H4 (cell line): ENCODE measurements at regions not wholly inside any gene's neighbourhood (a gene's known extent, or its start where the extent isn't known, plus 50 kb on each side); places are given as distances from the start of the nearest gene placed in this dataset.
A peak's percentile ranks its signal among the peaks of the same experiment; 100 is the strongest.

ENCODE experiments used
- DNase-seq: peaks from one replicate; pipeline ENCODE4 v3.0.0-alpha.2; 2015; ENCODE audit warnings: low spot score

DNA sequence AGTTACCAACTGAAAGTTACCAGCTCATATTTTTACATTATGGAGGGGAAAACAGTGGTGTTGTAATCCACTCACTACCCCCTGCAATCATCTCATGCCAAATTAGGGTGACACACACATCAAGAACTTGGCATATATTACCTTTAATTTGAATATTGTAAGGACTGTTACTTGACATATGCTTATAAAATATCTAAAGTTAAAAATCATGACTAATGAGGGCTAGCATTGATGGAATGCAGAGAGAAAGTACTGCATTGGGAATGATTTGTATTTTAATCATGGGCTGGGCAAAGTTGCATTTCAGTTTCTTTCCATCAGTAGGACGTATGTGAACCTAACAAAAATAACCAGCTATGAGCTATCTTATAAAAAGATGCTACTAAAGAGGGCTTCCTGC lies 517.5 kb upstream of the GRIA3 start:
- DNase-seq, result no peak

DNA sequence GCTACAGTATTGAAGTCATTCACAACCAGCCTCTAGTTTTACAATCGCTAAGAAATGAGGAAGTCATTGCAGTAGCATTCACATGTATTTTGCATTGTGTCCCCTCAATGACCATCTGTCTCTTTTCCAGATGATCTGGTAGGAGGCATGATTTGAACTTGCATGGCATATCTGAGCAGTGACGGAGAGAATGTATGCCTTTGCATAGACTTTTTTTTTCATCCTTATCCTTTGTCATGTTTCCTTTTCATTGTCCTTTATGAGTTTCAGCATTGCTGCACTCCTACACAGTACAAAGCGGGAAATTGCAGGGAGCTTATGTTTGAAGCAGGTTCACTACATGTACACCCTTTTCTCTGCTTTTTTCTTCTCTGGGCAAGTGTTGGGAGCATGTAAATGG lies 516.4 kb upstream of the GRIA3 start:
- DNase-seq, result no peak

DNA sequence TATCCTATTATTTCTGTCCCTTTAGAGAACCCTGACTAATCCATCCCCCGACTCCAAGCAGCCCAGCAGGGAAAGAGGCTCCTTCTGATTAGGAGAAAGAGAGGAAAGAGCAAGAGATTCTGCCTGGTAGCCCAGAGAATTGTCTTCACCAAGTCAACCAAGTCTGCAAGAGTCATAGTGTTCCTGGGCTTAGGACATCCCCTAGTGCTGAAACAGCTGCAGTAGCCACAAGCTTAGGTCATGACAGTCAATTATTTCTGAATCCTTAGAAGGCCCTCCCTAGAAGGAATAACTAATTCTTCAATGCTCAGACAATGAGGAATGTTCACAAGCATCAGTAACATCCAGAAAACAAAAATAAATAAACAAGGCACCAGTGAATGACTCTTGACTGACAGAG lies 480.3 kb upstream of the GRIA3 start:
- DNase-seq, result no peak

DNA sequence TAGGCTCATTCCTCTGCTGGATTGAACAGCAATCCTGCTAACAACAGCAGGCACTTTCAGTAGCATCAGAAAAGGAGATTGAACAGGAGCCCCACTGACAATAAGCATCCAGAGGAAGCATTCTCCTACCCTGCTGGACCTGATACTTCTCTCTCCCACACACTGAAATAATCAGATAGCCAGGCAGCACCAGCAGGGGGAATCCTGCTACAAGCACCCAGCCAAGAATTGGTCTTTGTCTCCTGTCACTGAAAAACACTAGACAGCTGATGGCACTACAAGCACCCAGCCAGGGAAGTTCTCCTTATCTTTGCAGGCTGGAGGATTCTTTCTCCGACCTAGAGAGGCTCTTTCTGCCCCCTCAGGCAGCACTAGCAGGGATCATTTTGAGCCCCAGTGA lies 444.3 kb upstream of the GRIA3 start:
- no peak for DNase-seq

DNA sequence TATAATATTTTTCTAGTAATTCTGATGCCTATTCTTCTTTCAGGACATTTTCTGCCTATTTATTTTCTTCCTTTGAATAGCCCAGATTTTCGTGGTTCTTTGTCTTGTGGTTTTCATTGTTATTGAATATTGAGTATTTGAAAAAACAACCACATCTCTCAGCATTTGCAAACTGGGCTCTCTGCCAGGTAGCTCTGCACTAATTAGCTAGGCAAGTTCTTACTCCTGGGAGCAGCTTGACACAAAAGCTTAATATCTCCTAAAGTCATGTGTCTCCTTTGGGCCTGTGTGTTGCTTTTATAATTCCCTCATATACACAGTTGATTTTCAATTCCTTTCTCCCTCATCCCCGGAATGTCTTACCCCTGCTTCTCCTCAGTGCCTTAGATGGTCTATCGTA lies 413.5 kb upstream of the GRIA3 start:
- DNase-seq, result no peak

DNA sequence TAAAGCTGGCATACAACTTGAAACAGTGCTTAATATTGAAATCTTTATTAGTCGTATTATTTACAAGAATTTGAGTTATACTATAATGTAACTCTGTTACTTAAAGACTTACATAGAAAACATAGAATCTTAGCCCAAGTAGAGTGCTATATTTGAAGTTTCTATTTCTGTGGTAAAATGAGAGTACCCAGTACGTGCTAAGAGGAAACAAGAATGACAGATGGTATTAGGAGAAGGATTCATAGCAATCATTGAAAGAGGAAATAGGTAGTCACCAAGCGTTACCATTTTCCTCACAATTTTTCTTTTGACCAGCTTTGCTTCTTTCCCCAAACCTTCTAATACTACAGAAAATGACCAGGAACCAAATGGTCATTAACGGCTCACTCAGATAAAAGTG lies 412.1 kb upstream of the GRIA3 start:
- DNase-seq, result no peak

DNA sequence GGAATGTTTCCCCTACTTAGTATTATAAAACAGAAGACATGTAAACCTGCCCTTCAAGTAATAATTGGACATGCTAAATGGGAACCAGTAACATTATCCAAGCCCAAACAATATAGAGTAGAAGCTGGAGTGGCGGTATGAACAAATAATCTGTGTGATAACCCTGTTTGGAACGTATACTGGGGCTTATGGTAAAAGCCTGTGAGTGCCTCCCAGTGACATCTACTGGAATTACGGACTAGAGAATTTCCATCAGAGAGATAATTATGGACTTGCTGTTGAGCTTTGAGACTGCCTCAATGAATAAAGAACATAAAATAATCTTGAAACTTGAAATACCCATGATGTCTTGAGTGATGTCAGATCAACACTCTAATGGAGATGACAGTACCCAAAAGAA lies 406.3 kb upstream of the GRIA3 start:
- DNase-seq, result no peak

DNA sequence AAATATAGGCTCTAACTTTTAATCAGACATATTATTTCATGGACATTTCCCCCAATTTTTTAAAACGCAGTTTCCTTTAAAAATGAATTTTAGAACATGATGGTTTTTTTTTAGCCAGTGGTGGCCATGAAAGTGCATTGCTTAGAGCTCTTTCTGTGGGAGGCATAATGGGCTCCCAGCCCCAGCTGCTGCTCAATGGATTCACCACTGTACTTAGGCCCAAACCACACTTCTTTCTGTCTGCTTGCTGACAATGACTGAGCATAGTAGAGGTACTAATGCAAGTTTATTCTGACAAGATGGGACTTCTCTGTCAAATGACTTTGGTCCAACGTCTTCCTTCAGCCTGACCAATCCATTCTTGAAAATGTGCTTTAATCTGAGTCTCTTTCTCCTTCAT lies 400.2 kb upstream of the GRIA3 start:
- no peak for DNase-seq

DNA sequence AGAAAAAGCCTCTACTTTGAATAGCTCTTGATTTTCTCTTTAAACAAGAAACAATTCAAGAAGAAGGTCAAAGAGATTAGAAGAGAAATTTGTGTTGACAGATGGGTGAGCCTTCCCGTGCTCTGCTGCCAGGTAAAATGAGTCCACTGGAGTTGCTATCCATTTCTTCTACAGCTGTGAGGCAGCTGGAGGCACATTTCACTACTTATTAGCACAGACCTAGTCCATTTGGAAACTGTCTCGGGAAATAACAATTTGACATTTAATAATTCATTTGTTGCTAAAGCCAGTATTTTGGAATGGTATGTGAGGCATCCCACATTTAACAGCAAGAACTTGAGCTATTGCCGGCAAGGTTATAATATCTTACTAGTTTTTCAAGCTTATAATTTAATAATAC lies 396.8 kb upstream of the GRIA3 start:
- no peak for DNase-seq

DNA sequence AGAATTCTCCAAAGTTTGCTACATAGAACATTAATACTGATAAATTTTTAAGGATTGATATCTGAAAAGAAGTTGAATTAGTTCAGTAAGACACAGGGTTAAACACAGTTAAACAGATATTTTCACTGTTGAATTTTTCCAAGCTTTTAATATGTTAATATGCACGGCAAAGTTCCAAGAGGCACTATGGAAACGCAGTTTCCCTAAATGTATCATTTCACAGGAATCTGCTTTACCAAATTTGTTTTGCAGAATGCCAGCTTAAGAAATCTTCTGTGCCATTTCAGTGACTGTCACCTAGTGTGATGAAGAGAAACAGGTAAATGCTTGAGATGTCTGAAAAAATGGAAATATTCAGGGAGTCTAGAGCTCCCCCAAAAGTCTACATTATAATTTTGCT lies 395.9 kb upstream of the GRIA3 start:
- DNase-seq, result no peak

DNA sequence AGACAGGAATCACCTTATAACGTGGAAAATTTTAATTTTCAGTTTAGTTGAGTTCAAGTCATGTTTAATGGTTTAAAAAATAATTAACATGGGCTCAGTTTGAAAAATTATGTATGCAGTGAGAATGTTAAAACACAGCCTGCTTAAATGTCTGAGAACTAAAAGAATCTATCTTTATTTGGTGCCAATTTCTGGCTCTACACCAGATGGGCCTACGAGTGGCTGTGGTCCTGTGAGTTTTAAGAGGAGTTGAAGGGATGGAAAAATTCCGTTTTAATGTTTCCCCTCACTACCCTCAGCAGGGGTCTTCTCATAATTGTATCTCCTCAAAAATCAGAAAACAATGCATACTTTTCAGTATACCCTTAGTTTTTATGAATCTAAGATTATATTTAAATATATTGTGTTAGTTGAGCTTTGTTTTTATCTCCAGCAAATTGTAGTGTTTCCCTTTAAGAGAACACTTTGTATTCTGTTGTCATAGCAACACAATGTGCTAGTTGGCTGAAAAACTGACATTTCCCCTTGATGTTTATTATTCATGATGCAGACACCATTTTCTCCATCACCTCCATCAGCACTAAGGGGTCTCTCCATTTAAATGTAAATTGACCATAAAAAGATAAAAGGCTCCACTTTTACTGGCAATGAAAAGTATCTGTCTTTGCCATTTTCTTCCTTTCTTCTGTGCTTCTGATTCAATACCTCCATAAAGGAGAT lies 393.5 kb upstream of the GRIA3 start:
- no peak for DNase-seq

DNA sequence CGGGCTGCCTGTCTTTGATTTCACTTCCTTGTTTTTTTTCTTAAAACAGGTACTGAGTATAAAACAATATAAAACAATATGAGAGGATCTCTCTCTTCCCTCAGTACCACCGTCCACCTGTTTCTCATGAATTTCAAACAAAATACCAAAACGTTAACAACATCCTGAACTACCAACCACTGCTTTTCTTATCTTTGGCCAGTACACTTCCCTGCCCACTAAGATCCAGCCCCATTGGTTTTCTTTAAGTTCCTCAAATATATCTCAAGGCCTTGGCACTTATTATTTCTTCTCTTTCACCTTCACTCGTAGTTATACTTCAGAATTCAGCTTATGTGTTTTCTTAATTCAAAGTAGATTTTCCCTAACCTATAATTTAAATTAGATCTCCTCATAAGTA lies 370.2 kb upstream of the GRIA3 start:
- DNase-seq, result no peak

DNA sequence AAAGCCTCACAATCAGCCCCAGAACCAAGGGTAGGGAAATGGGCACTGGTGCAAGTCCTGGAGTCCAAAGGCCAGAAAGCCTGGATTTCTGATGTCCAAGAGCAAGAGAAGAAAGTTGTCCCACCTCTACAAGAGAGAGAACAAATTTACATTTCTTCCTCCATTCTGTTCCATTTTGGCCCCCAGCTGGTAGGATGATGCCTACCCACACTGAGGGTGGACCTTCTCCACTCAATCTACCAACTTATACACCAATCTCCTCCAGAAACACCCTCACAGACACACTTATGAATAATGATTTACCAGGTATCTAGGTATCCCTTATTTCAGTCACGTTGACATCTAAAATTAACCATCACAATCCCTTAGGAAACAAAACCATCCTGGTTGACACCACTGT lies 367.8 kb upstream of the GRIA3 start:
- no peak for DNase-seq

DNA sequence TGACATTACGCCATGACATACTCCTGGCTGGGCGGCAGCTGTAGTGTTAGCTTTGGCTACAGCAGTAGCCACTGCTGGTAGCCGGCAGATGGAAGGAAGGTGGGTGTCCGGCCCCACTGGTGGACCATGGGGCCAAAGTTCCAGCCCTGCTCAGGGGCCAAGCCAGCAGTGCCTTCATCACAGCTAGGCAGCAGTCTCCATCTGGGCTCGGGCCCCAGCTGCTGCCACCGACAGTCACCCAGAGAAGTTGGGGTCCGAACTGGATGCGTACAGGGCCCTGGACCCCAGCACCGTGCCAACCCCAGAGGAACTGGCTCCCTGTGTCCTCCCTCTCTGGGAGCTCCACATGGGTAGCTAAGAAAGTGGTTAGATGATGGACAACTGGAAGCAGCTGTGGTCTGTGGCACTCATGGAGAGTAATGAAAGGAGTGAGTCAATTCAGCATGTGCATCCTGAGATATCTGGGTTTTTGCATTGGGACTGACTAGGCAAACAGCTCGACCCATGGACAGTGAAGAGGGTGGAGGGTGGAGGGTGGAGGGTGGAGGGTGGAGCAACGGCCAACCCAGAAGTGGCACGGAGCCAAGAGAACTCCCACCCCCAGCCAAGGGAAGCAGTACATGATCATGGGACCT lies 366.6 kb upstream of the GRIA3 start:
- no peak for DNase-seq

DNA sequence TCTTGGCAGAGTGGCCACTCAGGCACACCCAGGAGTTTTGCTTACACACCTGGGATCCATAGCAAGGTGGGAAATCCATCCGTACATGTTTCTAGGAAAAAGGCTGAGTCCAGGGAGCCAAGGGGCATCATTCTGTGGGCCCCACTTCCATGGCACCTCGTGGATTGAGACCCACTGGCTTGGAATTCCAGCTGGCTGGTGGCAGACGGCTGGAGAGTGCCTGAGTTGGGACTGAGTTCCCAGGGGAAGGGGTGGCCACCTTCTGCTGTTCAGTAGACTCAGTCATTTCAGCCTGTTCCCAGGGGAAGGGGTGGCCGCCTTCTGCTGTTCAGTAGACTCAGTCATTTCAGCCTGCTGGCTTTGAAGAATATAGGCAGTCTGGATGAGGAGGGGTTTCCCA lies 366.0 kb upstream of the GRIA3 start:
- DNase-seq, result no peak

DNA sequence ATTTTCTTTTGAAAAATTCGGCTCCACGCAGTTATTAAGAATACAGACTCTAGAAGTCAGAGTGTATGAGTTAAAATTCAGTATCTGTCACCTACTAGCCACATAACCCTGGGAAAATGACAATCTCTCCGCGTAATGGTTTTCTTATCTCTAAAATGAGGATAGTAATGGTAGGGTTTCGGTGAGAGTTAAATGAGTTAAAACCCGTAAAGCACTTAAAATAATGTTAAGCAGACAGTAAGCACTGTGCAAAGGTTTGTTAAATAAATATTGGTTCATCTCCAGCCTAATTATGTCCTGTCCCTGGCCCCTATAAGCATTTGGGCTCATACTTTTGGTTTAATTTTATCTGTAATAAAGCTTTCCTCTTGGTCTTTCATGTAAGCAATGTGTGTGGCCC lies 350.8 kb upstream of the GRIA3 start:
- DNase-seq, result peak; percentile 51

DNA sequence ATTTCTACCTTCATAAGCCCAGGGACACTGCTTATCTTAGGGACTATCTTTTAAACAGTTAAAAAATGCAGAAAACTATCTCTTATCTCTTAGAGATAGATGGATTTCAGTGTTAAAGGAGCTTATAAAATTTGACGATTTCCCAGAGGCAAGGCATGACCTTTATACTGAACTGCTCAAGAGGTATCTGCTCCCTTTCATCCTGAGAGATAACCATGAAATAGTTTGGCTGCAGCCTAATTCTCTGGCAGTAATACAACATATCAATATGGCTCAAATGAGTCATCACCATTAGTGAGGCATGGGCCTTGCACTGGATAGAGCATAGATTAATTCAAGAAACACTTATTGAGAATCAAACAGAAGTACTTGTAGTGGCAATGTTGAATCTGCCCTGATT lies 348.2 kb upstream of the GRIA3 start:
- DNase-seq, result no peak

DNA sequence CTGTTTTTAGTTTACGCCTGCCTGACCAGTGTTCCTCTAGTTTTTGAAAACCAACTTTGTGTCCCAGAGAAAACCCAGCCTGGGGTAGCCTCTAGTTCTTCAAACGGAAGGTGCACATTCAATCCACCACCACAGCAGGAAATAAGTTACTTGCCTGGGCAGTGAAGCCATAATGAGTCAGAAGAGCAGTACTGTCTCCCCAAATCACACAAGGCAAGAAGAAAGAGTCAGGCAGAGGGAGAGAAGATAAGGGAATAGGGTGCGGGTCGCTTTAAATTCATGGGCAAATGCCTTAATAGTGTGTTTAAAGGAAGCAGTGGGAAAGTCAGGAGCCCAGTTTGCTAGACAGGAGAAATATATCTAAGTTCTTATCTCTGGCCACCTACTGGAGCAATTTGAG lies 333.8 kb upstream of the GRIA3 start:
- no peak for DNase-seq

DNA sequence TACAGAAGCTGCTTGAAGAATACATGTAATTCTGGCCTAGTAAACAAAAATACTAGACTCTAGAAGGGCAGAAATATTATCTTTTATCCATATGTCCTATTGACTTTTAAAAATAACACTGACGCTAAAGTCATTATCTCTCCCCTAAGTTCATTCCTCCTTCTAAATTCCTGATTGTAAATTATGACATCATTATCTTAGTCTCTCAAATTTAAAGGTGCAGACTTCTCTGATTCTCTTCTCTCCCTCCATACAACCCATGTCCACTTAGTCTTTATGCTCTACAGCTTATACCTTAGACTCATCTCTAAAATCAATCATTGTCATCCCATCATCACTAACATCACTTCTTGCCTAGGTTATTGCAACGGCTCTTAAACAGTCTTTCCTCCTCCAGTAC lies 327.9 kb upstream of the GRIA3 start:
- DNase-seq, result no peak

DNA sequence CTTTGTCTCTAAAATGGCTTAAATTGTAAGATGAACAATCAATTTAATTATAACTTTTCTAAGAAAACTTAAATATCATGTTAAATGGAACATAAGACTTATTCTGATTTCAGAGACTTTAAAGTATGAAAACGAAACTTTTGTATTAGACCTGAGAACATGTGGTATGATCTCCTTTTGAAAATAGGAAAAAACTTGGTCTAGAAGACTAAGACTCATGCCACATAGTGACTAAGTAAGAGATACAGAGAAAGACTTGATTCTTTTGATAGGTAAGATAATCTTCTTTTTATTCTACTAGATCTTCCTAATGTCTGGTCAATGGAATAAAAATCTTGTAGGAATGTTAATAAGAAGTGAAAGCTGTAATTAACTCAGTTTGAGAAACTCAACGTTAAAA lies 326.3 kb upstream of the GRIA3 start:
- no peak for DNase-seq

DNA sequence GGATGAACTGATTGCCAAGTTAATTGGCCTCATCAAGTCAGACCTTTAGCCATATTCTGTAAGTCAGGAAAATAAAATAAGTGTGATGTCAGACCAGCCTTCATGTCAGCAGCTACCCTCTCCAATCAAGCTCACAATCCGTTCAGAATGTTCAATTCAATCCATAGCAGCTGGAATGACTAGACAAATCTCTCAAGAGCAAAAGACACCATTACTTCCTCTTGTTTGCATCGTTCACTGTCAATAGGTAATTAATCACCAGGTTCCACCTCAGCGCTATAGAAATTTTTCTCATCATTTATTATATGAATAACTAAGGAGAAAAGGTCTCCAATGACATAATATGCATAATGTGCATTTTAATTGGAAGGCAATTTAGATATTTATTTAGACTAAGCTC lies 321.0 kb upstream of the GRIA3 start:
- no peak for DNase-seq

DNA sequence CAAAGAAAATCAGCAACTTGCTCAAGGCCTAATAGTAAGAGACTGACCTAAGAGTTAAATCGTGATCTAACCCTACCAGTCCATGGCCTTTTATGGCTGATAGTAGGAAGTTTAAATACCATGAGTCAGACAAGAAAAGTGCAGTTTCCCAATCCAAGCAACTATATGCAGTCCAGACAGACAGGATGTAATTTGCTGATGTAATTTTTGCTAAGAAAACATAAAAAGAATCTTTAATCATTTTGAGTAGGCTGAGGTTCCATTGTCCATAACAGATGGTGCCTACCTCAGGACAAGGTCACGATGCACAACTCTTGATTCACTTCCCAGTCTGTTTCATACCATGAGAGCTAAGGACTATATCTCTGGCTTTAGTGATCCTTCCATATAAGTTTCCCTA lies 317.5 kb upstream of the GRIA3 start:
- peak; percentile 65 for DNase-seq

DNA sequence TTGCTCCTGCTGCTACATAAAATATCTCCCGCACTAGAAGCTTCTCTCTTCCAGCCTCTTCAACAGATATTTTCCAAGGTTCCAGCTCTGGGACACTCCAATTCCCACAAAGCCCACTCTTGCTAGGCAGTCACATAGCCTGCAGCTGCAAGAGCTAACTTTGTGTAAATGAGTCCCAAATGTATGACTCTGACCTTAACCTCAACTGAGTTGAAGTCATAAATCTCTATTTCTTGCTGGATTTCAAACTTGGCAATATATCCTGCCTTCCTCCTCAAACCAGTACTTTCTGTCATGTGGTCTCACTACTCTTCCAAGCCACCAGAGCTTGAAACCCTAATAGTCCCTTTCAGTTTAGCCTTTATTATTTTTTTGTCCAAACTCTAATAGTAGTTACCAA lies 315.4 kb upstream of the GRIA3 start:
- DNase-seq, result no peak

DNA sequence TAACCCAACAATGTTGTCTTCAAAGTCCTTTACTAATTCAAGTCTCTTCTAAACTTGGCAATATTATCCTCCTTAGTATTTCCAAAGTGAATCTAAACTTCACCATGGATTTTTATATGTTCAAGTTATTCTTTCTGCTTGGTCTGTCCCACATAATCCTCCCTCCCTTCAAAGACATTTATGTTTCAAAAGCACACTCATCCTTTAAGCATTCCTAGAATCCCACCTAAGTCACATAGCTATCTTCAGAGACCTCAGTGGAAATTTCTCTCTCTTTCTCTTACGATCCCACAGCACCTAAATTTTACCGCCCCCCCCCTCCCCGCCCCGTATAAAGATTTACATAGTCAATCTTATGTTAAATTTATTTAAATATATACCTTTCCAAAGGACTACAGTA lies 314.9 kb upstream of the GRIA3 start:
- DNase-seq, result no peak
